ENCODE measurements at regions not wholly inside any gene's neighbourhood (a gene's known extent, or its start where the extent isn't known, plus 50 kb on each side); places are given as distances from the start of the nearest gene placed in this dataset.
"Not testable (repeated sequence)": the region's sequence is repeated elsewhere in the genome, so short reads cannot be mapped to it uniquely, and the experiment has no call there.

- DNase-seq, result no peak
- Histone ChIP-seq H3K27me3 (ENCODE audit: insufficient read depth, low read depth, severe bottlenecking) (no peaks in the 10 kb centered on the region), H3K4me3 (ENCODE audit: low read depth, low read length) (no peak overlapping the region), H3K36me3 (no peaks in the 10 kb centered on the region), H3K27ac (no peak overlapping the region), H3K9me3 (ENCODE audit: severe bottlenecking) (no peaks in the 10 kb centered on the region)
- TF ChIP-seq CTCF (IDR thresholded peaks at IDR 0.05; ENCODE audit: low read depth, low read length), result no peak
These were observed 135.1 kb downstream of the SLC25A46 start for GRCh38 chr5:110873773-110874437.

DNA sequence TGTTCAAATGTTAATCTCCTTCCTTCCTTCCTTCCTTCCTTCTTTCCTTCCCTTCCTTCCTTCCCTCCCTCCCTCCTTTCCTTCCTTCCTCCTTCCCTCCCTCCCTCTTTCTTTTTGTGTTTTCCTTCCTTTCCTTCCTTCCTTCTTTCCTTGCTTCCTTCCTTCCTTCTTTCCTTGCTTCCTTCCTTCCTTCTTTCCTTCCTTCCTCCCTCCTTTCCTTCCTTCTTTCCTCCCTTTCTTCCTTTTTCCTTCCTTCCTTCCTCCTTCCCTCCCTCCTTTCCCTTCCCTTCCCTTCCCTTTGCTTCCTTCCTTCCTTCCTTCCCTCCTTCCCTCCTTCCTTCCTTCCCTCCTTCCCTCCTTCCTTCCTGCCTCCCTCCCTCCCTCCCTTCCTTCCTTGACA is 136.3 kb downstream of the SLC25A46 start:
- not testable (repeated sequence) for H3K4me3 ChIP-seq (ENCODE audit: low read depth, low read length); H3K36me3 ChIP-seq; H3K27me3 ChIP-seq (ENCODE audit: insufficient read depth, low read depth, severe bottlenecking); H3K27ac ChIP-seq; H3K9me3 ChIP-seq (ENCODE audit: severe bottlenecking); DNase-seq

- Histone ChIP-seq H3K27ac (no peak overlapping the region), H3K9me3 (ENCODE audit: severe bottlenecking) (no peaks in the 10 kb centered on the region), H3K27me3 (ENCODE audit: insufficient read depth, low read depth, severe bottlenecking) (peaks cover 3% of the 10 kb centered on the region), H3K4me3 (ENCODE audit: low read depth, low read length) (no peak overlapping the region), H3K36me3 (no peaks in the 10 kb centered on the region)
- TF ChIP-seq CTCF (IDR thresholded peaks at IDR 0.05; ENCODE audit: low read depth, low read length), result no peak
- DNase-seq, result no peak
These were observed 139.3 kb downstream of the SLC25A46 start for GRCh38 chr5:110878115-110878514.

GRCh38 chr5:110879675-110880074 is 140.9 kb downstream of the SLC25A46 start:
- Histone ChIP-seq H3K36me3 (no peaks in the 10 kb centered on the region), H3K9me3 (ENCODE audit: severe bottlenecking) (no peaks in the 10 kb centered on the region), H3K4me3 (ENCODE audit: low read depth, low read length) (no peak overlapping the region), H3K27me3 (ENCODE audit: insufficient read depth, low read depth, severe bottlenecking) (peaks cover 3% of the 10 kb centered on the region), H3K27ac (no peak overlapping the region)
- TF ChIP-seq CTCF (IDR thresholded peaks at IDR 0.05; ENCODE audit: low read depth, low read length), result no peak
- DNase-seq, result no peak

GRCh38 chr5:110880413-110880812 is 141.6 kb downstream of the SLC25A46 start:
- H3K4me3 ChIP-seq (ENCODE audit: low read depth, low read length), result no peak overlapping the region
- no peak overlapping the region for H3K27ac ChIP-seq
- no peak for DNase-seq
- no peaks in the 10 kb centered on the region for H3K9me3 ChIP-seq (ENCODE audit: severe bottlenecking)
- H3K36me3 ChIP-seq, result no peaks in the 10 kb centered on the region
- no peak for TF ChIP-seq CTCF (IDR thresholded peaks at IDR 0.05; ENCODE audit: low read depth, low read length)
- H3K27me3 ChIP-seq (ENCODE audit: insufficient read depth, low read depth, severe bottlenecking), result peaks cover 3% of the 10 kb centered on the region

DNA sequence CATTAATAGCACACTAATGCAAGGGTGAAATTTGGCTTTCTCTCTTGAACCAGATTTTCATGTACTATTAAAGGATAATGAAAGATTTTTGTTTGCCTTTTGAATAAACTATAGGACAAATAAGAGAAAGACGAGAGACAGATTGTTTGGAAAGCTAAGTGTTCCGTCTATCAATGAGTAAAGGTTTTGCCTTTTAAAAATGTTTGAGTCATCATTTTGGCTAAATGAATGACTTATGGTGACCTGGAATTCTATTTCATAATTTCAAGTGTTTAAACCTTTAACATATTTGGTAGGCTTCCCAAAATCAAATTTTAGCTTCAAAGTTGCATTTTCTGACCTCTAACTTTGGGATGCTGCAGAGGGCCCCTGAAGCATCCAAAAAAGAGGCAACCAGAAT is 145.2 kb downstream of the SLC25A46 start:
- H3K4me3 ChIP-seq (ENCODE audit: low read depth, low read length), result no peak overlapping the region
- TF ChIP-seq CTCF (IDR thresholded peaks at IDR 0.05; ENCODE audit: low read depth, low read length), result no peak

DNA sequence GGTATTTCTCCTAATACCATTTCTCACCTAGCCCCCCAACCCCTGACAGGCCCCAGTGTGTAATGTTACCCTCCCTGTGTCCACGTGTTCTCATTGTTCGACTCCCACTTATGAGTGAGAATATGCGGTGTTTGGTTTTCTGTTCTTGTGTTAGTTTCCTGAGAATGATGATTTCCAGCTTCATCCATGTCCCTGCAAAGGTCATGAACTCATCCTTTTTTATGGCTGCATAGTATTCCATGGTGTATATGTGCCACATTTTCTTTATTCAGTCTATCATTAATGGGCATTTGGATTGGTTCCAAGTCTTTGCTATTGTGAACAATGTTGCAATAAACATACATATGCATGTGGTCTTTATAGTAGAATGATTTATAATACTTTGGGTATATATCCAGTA is 148.4 kb downstream of the SLC25A46 start:
- H3K36me3 ChIP-seq; H3K9me3 ChIP-seq (ENCODE audit: severe bottlenecking); H3K27ac ChIP-seq; H3K4me3 ChIP-seq (ENCODE audit: low read depth, low read length); DNase-seq; H3K27me3 ChIP-seq (ENCODE audit: insufficient read depth, low read depth, severe bottlenecking): not testable (repeated sequence)

More for the DNA sequence above, 145.2 kb downstream of the SLC25A46 start:
- no peak for DNase-seq
- Histone ChIP-seq H3K27me3 (ENCODE audit: insufficient read depth, low read depth, severe bottlenecking) (peaks cover 3% of the 10 kb centered on the region), H3K9me3 (ENCODE audit: severe bottlenecking) (no peaks in the 10 kb centered on the region), H3K36me3 (no peaks in the 10 kb centered on the region), H3K27ac (no peak overlapping the region)

- not testable (repeated sequence) for H3K4me3 ChIP-seq (ENCODE audit: low read depth, low read length); H3K36me3 ChIP-seq; H3K27ac ChIP-seq; DNase-seq; H3K27me3 ChIP-seq (ENCODE audit: insufficient read depth, low read depth, severe bottlenecking); H3K9me3 ChIP-seq (ENCODE audit: severe bottlenecking)
These were observed 155.2 kb downstream of the SLC25A46 start for GRCh38 chr5:110893854-110894483.
